Neural cell (in vitro differentiated cells): ENCODE measurements at regions not wholly inside any gene's neighbourhood (a gene's known extent, or its start where the extent isn't known, plus 50 kb on each side); places are given as distances from the start of the nearest gene placed in this dataset.

ENCODE experiments used
- RAD21 ChIP-seq: fragments of 450-650 bp; conservative IDR thresholded peaks from 2 replicates; pipeline ENCODE4 v1.6.1; 2014; ENCODE audit warnings: antibody characterized with exemption, mild to moderate bottlenecking, moderate library complexity
- SMC3 ChIP-seq: fragments of 450-650 bp; conservative IDR thresholded peaks from 2 replicates; pipeline ENCODE4 v1.6.1; 2014; ENCODE audit warnings: antibody characterized with exemption, mild to moderate bottlenecking, moderate library complexity; ENCODE audit not compliant: poor library complexity
- TAF1 ChIP-seq: IDR thresholded peaks from 2 replicates; pipeline ENCODE4 v1.6.1; 2012; ENCODE audit warnings: low read depth
- TF ChIP-seq, protein P1 (sequence below): fragments of 450-650 bp; IDR thresholded peaks from 2 replicates; pipeline ENCODE4 v1.5.1; 2014; ENCODE audit warnings: antibody characterized with exemption, mild to moderate bottlenecking, moderate library complexity; ENCODE audit not compliant: poor library complexity, severe bottlenecking

DNA sequence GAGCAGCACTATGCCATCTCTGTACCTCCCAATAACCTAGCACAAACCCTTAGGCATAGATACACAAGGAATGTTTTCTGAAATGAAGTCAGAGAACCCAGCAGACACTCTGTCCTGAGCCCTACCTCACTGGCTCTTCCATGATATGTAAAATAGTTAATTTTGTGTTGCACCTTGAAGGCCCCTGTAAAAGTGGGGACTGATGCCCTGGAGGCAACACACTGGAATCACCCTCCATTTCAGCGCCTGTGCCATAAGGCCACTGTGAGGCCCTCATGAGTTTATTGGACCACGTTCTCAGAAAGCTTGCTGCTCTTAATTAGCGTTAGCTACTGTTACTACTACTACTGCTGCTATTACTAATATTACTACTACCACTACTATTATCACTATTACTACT lies 670.1 kb upstream of the SOX11 start:
- TF ChIP-seq, protein P1, sequence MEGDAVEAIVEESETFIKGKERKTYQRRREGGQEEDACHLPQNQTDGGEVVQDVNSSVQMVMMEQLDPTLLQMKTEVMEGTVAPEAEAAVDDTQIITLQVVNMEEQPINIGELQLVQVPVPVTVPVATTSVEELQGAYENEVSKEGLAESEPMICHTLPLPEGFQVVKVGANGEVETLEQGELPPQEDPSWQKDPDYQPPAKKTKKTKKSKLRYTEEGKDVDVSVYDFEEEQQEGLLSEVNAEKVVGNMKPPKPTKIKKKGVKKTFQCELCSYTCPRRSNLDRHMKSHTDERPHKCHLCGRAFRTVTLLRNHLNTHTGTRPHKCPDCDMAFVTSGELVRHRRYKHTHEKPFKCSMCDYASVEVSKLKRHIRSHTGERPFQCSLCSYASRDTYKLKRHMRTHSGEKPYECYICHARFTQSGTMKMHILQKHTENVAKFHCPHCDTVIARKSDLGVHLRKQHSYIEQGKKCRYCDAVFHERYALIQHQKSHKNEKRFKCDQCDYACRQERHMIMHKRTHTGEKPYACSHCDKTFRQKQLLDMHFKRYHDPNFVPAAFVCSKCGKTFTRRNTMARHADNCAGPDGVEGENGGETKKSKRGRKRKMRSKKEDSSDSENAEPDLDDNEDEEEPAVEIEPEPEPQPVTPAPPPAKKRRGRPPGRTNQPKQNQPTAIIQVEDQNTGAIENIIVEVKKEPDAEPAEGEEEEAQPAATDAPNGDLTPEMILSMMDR, result no peak
- TF ChIP-seq SMC3, result no peak
- no peak for TF ChIP-seq TAF1
- TF ChIP-seq RAD21, result no peak
